PFSK-1 (cell line): ENCODE measurements at regions not wholly inside any gene's neighbourhood (a gene's known extent, or its start where the extent isn't known, plus 50 kb on each side); places are given as distances from the start of the nearest gene placed in this dataset.

Source experiments
- POLR2AphosphoS5 ChIP-seq: IDR thresholded peaks from 2 replicates; pipeline ENCODE4 v1.6.1; 2012; ENCODE audit warnings: low read depth, mild to moderate bottlenecking, control low read depth, low read length, moderate library complexity
- REST ChIP-seq, 2 experiments: IDR thresholded peaks; 2 replicates each; pipeline versions ENCODE4 v1.6.1 to v1.8.0; 2011 to 2012; ENCODE audit warnings: low read depth in 2 of 2, low read length in 2 of 2, control low read depth in 1 of 2, inconsistent platforms in 1 of 2, mild to moderate bottlenecking in 1 of 2, moderate library complexity in 1 of 2; ENCODE audit not compliant: insufficient read depth in 1 of 2
- SIN3A ChIP-seq: IDR thresholded peaks from 2 replicates; pipeline ENCODE4 v1.6.1; 2012; ENCODE audit warnings: mild to moderate bottlenecking, low read length, moderate library complexity, borderline replicate concordance; ENCODE audit not compliant: insufficient read depth
- TAF1 ChIP-seq: IDR thresholded peaks from 2 replicates; pipeline ENCODE4 v1.6.1; 2012; ENCODE audit warnings: low read length, control low read depth, borderline replicate concordance; ENCODE audit not compliant: insufficient read depth

GRCh38 chr3:135311699-135312098, 516.6 kb downstream of the EPHB1 start:
- no peak for TF ChIP-seq POLR2AphosphoS5
- TF ChIP-seq REST (IDR thresholded peaks at IDR 0.05; ENCODE audit: insufficient read depth in 1 of 2, low read depth in 2 of 2, low read length in 2 of 2): no peak
- TF ChIP-seq TAF1: no peak
- TF ChIP-seq SIN3A: no peak
